ENCODE measurements at regions not wholly inside any gene's neighbourhood (a gene's known extent, or its start where the extent isn't known, plus 50 kb on each side); places are given as distances from the start of the nearest gene placed in this dataset.
A peak's percentile ranks its signal among the peaks of the same experiment; 100 is the strongest.
"Not testable (repeated sequence)": the region's sequence is repeated elsewhere in the genome, so short reads cannot be mapped to it uniquely, and the experiment has no call there.

GRCh38 chr4:86481440-86481839 lies 112.7 kb upstream of the PTPN13 start:
- no peak for DNase-seq

GRCh38 chr4:86482306-86483172 lies 111.6 kb upstream of the PTPN13 start:
- no peak for DNase-seq

GRCh38 chr4:86483173-86483490 lies 111.0 kb upstream of the PTPN13 start:
- no peak for DNase-seq

- DNase-seq: no peak
Observed at GRCh38 chr4:86483773-86484172, 110.3 kb upstream of the PTPN13 start.

GRCh38 chr4:86484241-86484640 lies 109.9 kb upstream of the PTPN13 start:
- no peak for DNase-seq

GRCh38 chr4:86487738-86488348 lies 106.3 kb upstream of the PTPN13 start:
- no peak for DNase-seq

GRCh38 chr4:86493460-86493859 lies 100.7 kb upstream of the PTPN13 start:
- no peak for DNase-seq

GRCh38 chr4:86496094-86497080 lies 97.7 kb upstream of the PTPN13 start:
- peak; percentile 29 for DNase-seq

- DNase-seq: peak; percentile 50
Observed at GRCh38 chr4:86497131-86497530, 97.0 kb upstream of the PTPN13 start.

- no peak for DNase-seq
Observed at GRCh38 chr4:86497980-86498862, 95.9 kb upstream of the PTPN13 start.

- DNase-seq: no peak
Observed at GRCh38 chr4:86498863-86499166, 95.3 kb upstream of the PTPN13 start.

GRCh38 chr4:86500527-86500926 lies 93.6 kb upstream of the PTPN13 start:
- DNase-seq: no peak

GRCh38 chr4:86502081-86502480 lies 92.0 kb upstream of the PTPN13 start:
- no peak for DNase-seq

- DNase-seq: no peak
Observed at GRCh38 chr4:86506591-86506990, 87.5 kb upstream of the PTPN13 start.

GRCh38 chr4:86508436-86508835 lies 85.7 kb upstream of the PTPN13 start:
- no peak for DNase-seq

GRCh38 chr4:86511590-86511989 lies 82.5 kb upstream of the PTPN13 start:
- no peak for DNase-seq

- DNase-seq: no peak
Observed at GRCh38 chr4:86512631-86513030, 81.5 kb upstream of the PTPN13 start.

GRCh38 chr4:86515963-86516362 lies 78.2 kb upstream of the PTPN13 start:
- DNase-seq: not testable (repeated sequence)

- no peak for DNase-seq
Observed at GRCh38 chr4:86521373-86521969, 72.6 kb upstream of the PTPN13 start.

- no peak for DNase-seq
Observed at GRCh38 chr4:86522349-86522748, 71.8 kb upstream of the PTPN13 start.

- no peak for DNase-seq
Observed at GRCh38 chr4:86523333-86523732, 70.8 kb upstream of the PTPN13 start.

GRCh38 chr4:86527713-86528112 lies 66.4 kb upstream of the PTPN13 start:
- not testable (repeated sequence) for DNase-seq

All from right hindlimb (tissue), 1 donor.